OCI-LY7 (cell line): ENCODE measurements at regions not wholly inside any gene's neighbourhood (a gene's known extent, or its start where the extent isn't known, plus 50 kb on each side); places are given as distances from the start of the nearest gene placed in this dataset.

Experiments
- BruUV-seq: library from RNA; stranded (reverse); fragments of 400-500 nt; replicated peaks from 2 replicates; lab custom pipeline; 2021; lab: Mats Ljungman, UMichigan
- CTCF ChIA-PET: fragments of 300-600 bp; sonication (Branson Sonifier 250); formaldehyde crosslinking; loops from one replicate; lab custom pipeline; 2022; ENCODE audit warnings: antibody characterized with exemption; ENCODE audit not compliant: unreplicated experiment; lab: Charles Lee
- POLR2A ChIA-PET: fragments of 300-600 bp; sonication (Branson Sonifier 250); formaldehyde crosslinking; loops from one replicate; lab custom pipeline; 2022; ENCODE audit warnings: antibody characterized with exemption; lab: Charles Lee
- DNase-seq: peaks from one replicate; pipeline ENCODE4 v3.0.0-alpha.2; 2015; ENCODE audit warnings: low spot score
- H2AFZ ChIP-seq: fragments of 200-600 bp; sonication (generic), shearing (Covaris generic); 2 replicates; pipeline ENCODE4 v1.6.1; 2014; ENCODE audit warnings: mild to moderate bottlenecking, antibody characterized with exemption, low read length, moderate library complexity
- H3K27ac ChIP-seq: fragments of 200-600 bp; sonication (generic); 2 replicates; pipeline ENCODE4 v1.5.1; 2014; ENCODE audit warnings: mixed run types, low read depth, mild to moderate bottlenecking, moderate library complexity, low read length, inconsistent platforms; ENCODE audit not compliant: poor library complexity, severe bottlenecking
- H3K36me3 ChIP-seq: fragments of 200-600 bp; sonication (generic); 2 replicates; pipeline ENCODE4 v1.6.1; 2014; ENCODE audit warnings: mild to moderate bottlenecking, antibody characterized with exemption, low read length, moderate library complexity, mixed read lengths; ENCODE audit not compliant: insufficient read depth
- H3K4me1 ChIP-seq: fragments of 200-600 bp; sonication (generic); 2 replicates; pipeline ENCODE4 v1.5.1; 2014; ENCODE audit warnings: mild to moderate bottlenecking, low read length; ENCODE audit not compliant: insufficient read depth, poor library complexity, severe bottlenecking
- H3K4me2 ChIP-seq: fragments of 200-600 bp; sonication (generic); 2 replicates; pipeline ENCODE4 v1.6.1; 2014; ENCODE audit warnings: mild to moderate bottlenecking, low read length
- H3K4me3 ChIP-seq: fragments of 200-600 bp; sonication (generic); 2 replicates; pipeline ENCODE4 v1.5.1; 2014; ENCODE audit warnings: mild to moderate bottlenecking, low read depth, low read length; ENCODE audit not compliant: poor library complexity, severe bottlenecking
- H3K79me2 ChIP-seq: fragments of 200-600 bp; sonication (generic); 2 replicates; pipeline ENCODE4 v1.6.1; 2016; ENCODE audit warnings: low read depth, mild to moderate bottlenecking, low read length, moderate library complexity, mixed read lengths; ENCODE audit not compliant: insufficient read depth
- H3K9me2 ChIP-seq: fragments of 200-600 bp; sonication (generic); 2 replicates; pipeline ENCODE4 v1.6.1; 2016; ENCODE audit warnings: mild to moderate bottlenecking, low read length, mixed read lengths; ENCODE audit not compliant: insufficient read depth
- H3K9me3 ChIP-seq: fragments of 200-600 bp; sonication (generic); 2 replicates; pipeline ENCODE4 v1.6.1; 2014; ENCODE audit warnings: mild to moderate bottlenecking, mixed run types, low read length, mixed read lengths
- H4K20me1 ChIP-seq: fragments of 200-600 bp; sonication (generic); 2 replicates; pipeline ENCODE4 v1.6.1; 2014; ENCODE audit warnings: mild to moderate bottlenecking, antibody characterized with exemption, low read length, moderate library complexity, mixed read lengths; ENCODE audit not compliant: insufficient read depth
- EZH2phosphoT487 ChIP-seq: fragments of 200-600 bp; sonication (generic); IDR thresholded peaks from 2 replicates; pipeline ENCODE4 v1.6.1; 2018; ENCODE audit warnings: low read depth, borderline replicate concordance, mild to moderate bottlenecking, mixed run types, antibody characterized with exemption, low read length, moderate library complexity, mixed read lengths
- intact Hi-C: fragments of 100-400 bp; cut with micrococcal nuclease; formaldehyde crosslinking; loops from one replicate; pipeline ENCODE4 v1.10.0; 2022; ENCODE audit not compliant: unreplicated experiment
- TF ChIP-seq, protein P1 (sequence below): fragments of 200-600 bp; sonication (generic); conservative IDR thresholded peaks from 2 replicates; pipeline ENCODE4 v1.5.1; 2014; ENCODE audit warnings: mild to moderate bottlenecking, antibody characterized with exemption, low read length, moderate library complexity, mixed read lengths

DNA sequence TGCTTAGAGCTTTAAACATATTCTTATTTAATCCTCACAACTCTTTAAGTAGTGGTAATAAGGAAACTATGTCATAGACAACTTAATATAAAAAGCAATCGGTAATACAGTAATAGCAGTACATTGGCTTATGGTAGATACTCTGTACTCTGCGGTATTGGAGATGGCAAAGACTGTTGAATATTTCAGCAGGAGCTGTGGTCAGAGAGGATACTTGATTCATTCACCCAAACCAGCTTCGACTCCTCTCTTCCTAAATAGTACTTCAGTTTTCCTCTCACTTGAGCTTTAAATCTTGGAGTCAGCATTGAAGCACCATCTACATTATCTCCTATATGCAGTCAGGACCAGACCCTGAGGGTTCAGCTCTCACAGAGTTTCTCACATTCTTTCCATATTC, 169.3 kb downstream of the CYB561 start:
- Histone ChIP-seq H3K36me3 (no peaks in the 10 kb centered on the region), H3K9me2 (no peaks in the 10 kb centered on the region), H3K9me3 (no peaks in the 10 kb centered on the region), H2AFZ (no peak overlapping the region), H3K27ac (no peak overlapping the region), H3K4me2 (no peak overlapping the region), H4K20me1 (0 out of 2 replicates have a peak, but pooled peaks cover 2% of the 10 kb centered on the region), H3K79me2 (no peaks in the 10 kb centered on the region), H3K4me3 (no peak overlapping the region), H3K4me1 (no peaks in the 10 kb centered on the region)
- TF ChIP-seq EZH2phosphoT487: no peak
- TF ChIP-seq, protein P1, sequence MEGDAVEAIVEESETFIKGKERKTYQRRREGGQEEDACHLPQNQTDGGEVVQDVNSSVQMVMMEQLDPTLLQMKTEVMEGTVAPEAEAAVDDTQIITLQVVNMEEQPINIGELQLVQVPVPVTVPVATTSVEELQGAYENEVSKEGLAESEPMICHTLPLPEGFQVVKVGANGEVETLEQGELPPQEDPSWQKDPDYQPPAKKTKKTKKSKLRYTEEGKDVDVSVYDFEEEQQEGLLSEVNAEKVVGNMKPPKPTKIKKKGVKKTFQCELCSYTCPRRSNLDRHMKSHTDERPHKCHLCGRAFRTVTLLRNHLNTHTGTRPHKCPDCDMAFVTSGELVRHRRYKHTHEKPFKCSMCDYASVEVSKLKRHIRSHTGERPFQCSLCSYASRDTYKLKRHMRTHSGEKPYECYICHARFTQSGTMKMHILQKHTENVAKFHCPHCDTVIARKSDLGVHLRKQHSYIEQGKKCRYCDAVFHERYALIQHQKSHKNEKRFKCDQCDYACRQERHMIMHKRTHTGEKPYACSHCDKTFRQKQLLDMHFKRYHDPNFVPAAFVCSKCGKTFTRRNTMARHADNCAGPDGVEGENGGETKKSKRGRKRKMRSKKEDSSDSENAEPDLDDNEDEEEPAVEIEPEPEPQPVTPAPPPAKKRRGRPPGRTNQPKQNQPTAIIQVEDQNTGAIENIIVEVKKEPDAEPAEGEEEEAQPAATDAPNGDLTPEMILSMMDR: no peak
- ChIA-PET CTCF (no interaction called here), POLR2A (interaction anchor here (0.7 kb wide), 2 partner anchors 17 to 167 kb away, joined by 3 to 4 read pairs; no protein-coding TSS in a partner anchor)
- DNase-seq: no peak
- intact Hi-C loops: no loop called here
- BruUV-seq: no TSS peak

DNA sequence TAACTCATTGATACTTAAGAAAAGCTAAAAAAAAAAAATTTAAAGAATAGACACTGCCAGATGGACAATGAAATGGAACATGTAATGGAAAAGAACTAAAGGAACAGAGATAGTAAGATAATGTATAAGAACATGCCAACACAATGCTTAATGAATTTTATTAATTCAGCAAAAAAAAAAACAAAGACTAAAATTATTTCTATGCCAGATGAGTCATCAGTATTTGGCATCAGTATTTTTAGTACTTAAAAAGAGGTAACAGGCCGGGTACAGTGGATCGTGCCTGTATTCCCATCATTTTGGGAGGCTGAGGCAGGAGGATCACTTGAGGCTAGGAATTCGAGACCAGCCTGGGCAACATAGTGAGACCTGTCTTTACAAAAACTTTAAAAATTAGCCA, 168.5 kb downstream of the CYB561 start:
- DNase-seq: no peak
- CTCF ChIA-PET: no interaction called here
- POLR2A ChIA-PET: no interaction called here

More for the DNA sequence above, 168.5 kb downstream of the CYB561 start:
- no peak for TF ChIP-seq EZH2phosphoT487
- TF ChIP-seq, protein P1: no peak
- Histone ChIP-seq H3K9me2 (no peaks in the 10 kb centered on the region), H3K4me2 (no peak overlapping the region), H4K20me1 (0 out of 2 replicates have a peak, but pooled peaks cover 2% of the 10 kb centered on the region), H2AFZ (no peak overlapping the region), H3K4me1 (no peaks in the 10 kb centered on the region), H3K4me3 (no peak overlapping the region), H3K27ac (no peak overlapping the region), H3K9me3 (no peaks in the 10 kb centered on the region), H3K79me2 (no peaks in the 10 kb centered on the region), H3K36me3 (no peaks in the 10 kb centered on the region)
- BruUV-seq: no TSS peak
- intact Hi-C loops: no loop called here
